ENCODE measurements at regions not wholly inside any gene's neighbourhood (a gene's known extent, or its start where the extent isn't known, plus 50 kb on each side); places are given as distances from the start of the nearest gene placed in this dataset.

GRCh38 chr2:176495826-176496225 is 226.6 kb downstream of the MTX2 start:
- in situ Hi-C loops (cut with MboI; ENCODE audit: low sequenced_read_pairs) = no loop called here

GRCh38 chr2:176496761-176497160 is 227.5 kb downstream of the MTX2 start:
- in situ Hi-C loops (cut with MboI; ENCODE audit: low sequenced_read_pairs) = no loop called here

- in situ Hi-C loops (cut with MboI; ENCODE audit: low sequenced_read_pairs) = no loop called here
Measured at GRCh38 chr2:176500901-176501300, 231.7 kb downstream of the MTX2 start.

GRCh38 chr2:176501617-176502016 is 232.4 kb downstream of the MTX2 start:
- in situ Hi-C loops (cut with MboI; ENCODE audit: low sequenced_read_pairs) = no loop called here

GRCh38 chr2:176502619-176503018 is 233.4 kb downstream of the MTX2 start:
- in situ Hi-C loops (cut with MboI; ENCODE audit: low sequenced_read_pairs) = no loop called here

GRCh38 chr2:176503776-176504175 is 234.5 kb downstream of the MTX2 start:
- in situ Hi-C loops (cut with MboI; ENCODE audit: low sequenced_read_pairs) = no loop called here

- in situ Hi-C loops (cut with MboI; ENCODE audit: low sequenced_read_pairs) = no loop called here
Measured at GRCh38 chr2:176504440-176504839, 235.2 kb downstream of the MTX2 start.

GRCh38 chr2:176507786-176508185 is 238.5 kb downstream of the MTX2 start:
- in situ Hi-C loops (cut with MboI; ENCODE audit: low sequenced_read_pairs) = no loop called here

GRCh38 chr2:176508374-176508773 is 239.1 kb downstream of the MTX2 start:
- in situ Hi-C loops (cut with MboI; ENCODE audit: low sequenced_read_pairs) = no loop called here

GRCh38 chr2:176508984-176509740 is 239.9 kb downstream of the MTX2 start:
- in situ Hi-C loops (cut with MboI; ENCODE audit: low sequenced_read_pairs) = no loop called here

- in situ Hi-C loops (cut with MboI; ENCODE audit: low sequenced_read_pairs) = no loop called here
Measured at GRCh38 chr2:176514276-176514675, 245.0 kb downstream of the MTX2 start.

- in situ Hi-C loops (cut with MboI; ENCODE audit: low sequenced_read_pairs) = no loop called here
Measured at GRCh38 chr2:176514805-176515500, 245.7 kb downstream of the MTX2 start.

GRCh38 chr2:176516051-176516602 is 246.9 kb downstream of the MTX2 start:
- in situ Hi-C loops (cut with MboI; ENCODE audit: low sequenced_read_pairs) = no loop called here

GRCh38 chr2:176518823-176519222 is 249.6 kb downstream of the MTX2 start:
- in situ Hi-C loops (cut with MboI; ENCODE audit: low sequenced_read_pairs) = no loop called here

GRCh38 chr2:176521878-176522670 is 252.8 kb downstream of the MTX2 start:
- in situ Hi-C loops (cut with MboI; ENCODE audit: low sequenced_read_pairs) = no loop called here

- in situ Hi-C loops (cut with MboI; ENCODE audit: low sequenced_read_pairs) = no loop called here
Measured at GRCh38 chr2:176525086-176525485, 255.8 kb downstream of the MTX2 start.

GRCh38 chr2:176526995-176527901 is 258.0 kb downstream of the MTX2 start:
- in situ Hi-C loops (cut with MboI; ENCODE audit: low sequenced_read_pairs) = no loop called here

- in situ Hi-C loops (cut with MboI; ENCODE audit: low sequenced_read_pairs) = no loop called here
Measured at GRCh38 chr2:176531608-176532007, 262.4 kb downstream of the MTX2 start.

GRCh38 chr2:176533505-176534193 is 264.4 kb downstream of the MTX2 start:
- in situ Hi-C loops (cut with MboI; ENCODE audit: low sequenced_read_pairs) = no loop called here
